SK-N-SH (cell line): ENCODE measurements at regions not wholly inside any gene's neighbourhood (a gene's known extent, or its start where the extent isn't known, plus 50 kb on each side); places are given as distances from the start of the nearest gene placed in this dataset.

Experiments used
- CTCF ChIA-PET: fragments of 300-600, 350-600 bp; formaldehyde crosslinking; extraction: SDS; loops from one replicate; lab custom pipeline; 2021; lab: Yijun Ruan, JAX
- POLR2A ChIA-PET: fragments of 350-600 bp; sonication (Branson Sonifier 250); formaldehyde crosslinking; extraction: SDS; loops from one replicate; lab custom pipeline; 2020; ENCODE audit warnings: antibody characterized with exemption, inconsistent platforms; lab: Yijun Ruan, JAX
- DNase-seq: peaks from one replicate; pipeline ENCODE4 v3.0.0; 2012
- H2AFZ ChIP-seq: fragments of 200-600 bp; sonication (generic); 2 replicates; pipeline ENCODE4 v1.8.1; 2016; ENCODE audit warnings: antibody characterized with exemption, mild to moderate bottlenecking, low read depth
- H3F3A ChIP-seq: fragments of 200-600 bp; sonication (generic); replicated peaks from 2 replicates; pipeline ENCODE3; 2016; ENCODE audit warnings: antibody characterized with exemption, mild to moderate bottlenecking; ENCODE audit not compliant: insufficient read depth
- H3K27ac ChIP-seq, 2 experiments: fragments of 200-500 bp in 1 of 2; fragments of 200-600 bp in 1 of 2; sonication (Bioruptor generic) in 1 of 2; sonication (generic), shearing (Covaris generic) in 1 of 2; 2 replicates each; pipeline versions ENCODE4 v1.5.1 to v1.6.1; 2014 to 2016; ENCODE audit warnings: low read depth in 2 of 2, inconsistent platforms in 1 of 2, low read length in 1 of 2, mild to moderate bottlenecking in 1 of 2, mixed read lengths in 1 of 2
- H3K27me3 ChIP-seq: fragments of 200-600 bp; sonication (generic), shearing (Covaris generic); 2 replicates; pipeline ENCODE4 v1.6.1; 2016; ENCODE audit warnings: mixed run types; ENCODE audit not compliant: insufficient read depth
- H3K36me3 ChIP-seq, 2 experiments: fragments of 200-500 bp in 1 of 2; fragments of 200-600 bp in 1 of 2; sonication (Bioruptor generic) in 1 of 2; sonication (generic) in 1 of 2; replicated peaks in 1 of 2; 2 replicates each; pipeline versions ENCODE3 to v1.5.1; 2014 to 2016; ENCODE audit warnings: low read length in 1 of 2, mild to moderate bottlenecking in 1 of 2; ENCODE audit not compliant: insufficient read depth in 2 of 2, control insufficient read depth in 1 of 2
- H3K4me1 ChIP-seq, 2 experiments: fragments of 200-500 bp in 1 of 2; fragments of 200-600 bp in 1 of 2; sonication (Bioruptor generic) in 1 of 2; sonication (generic), shearing (Covaris generic) in 1 of 2; 2 replicates each; pipeline versions ENCODE4 v1.5.1 to v1.6.1; 2014 to 2016; ENCODE audit warnings: low read depth in 1 of 2, low read length in 1 of 2, mixed run types in 1 of 2; ENCODE audit not compliant: insufficient read depth in 2 of 2, control insufficient read depth in 1 of 2
- H3K4me2 ChIP-seq: fragments of 200-600 bp; sonication (generic), shearing (Covaris generic); 2 replicates; pipeline ENCODE4 v1.6.1; 2017; ENCODE audit warnings: mixed run types
- H3K4me3 ChIP-seq, 2 experiments: fragments of 200-500 bp in 1 of 2; fragments of 200-600 bp in 1 of 2; sonication (Bioruptor generic) in 1 of 2; sonication (generic), shearing (Covaris generic) in 1 of 2; 2 replicates each; pipeline versions ENCODE4 v1.5.1 to v1.8.1; 2014 to 2016; ENCODE audit warnings: low read depth in 2 of 2, inconsistent platforms in 1 of 2, low read length in 1 of 2, mild to moderate bottlenecking in 1 of 2, mixed read lengths in 1 of 2, moderate library complexity in 1 of 2
- H3K79me2 ChIP-seq: fragments of 200-600 bp; sonication (generic); 2 replicates; pipeline ENCODE4 v1.8.1; 2017; ENCODE audit warnings: mild to moderate bottlenecking; ENCODE audit not compliant: insufficient read depth
- H3K9ac ChIP-seq: fragments of 200-600 bp; sonication (generic); 2 replicates; pipeline ENCODE4 v1.6.1; 2017; ENCODE audit warnings: mixed run types
- H3K9me2 ChIP-seq: fragments of 200-600 bp; sonication (generic); 2 replicates; pipeline ENCODE4 v1.6.1; 2017; ENCODE audit warnings: mixed run types
- H3K9me3 ChIP-seq: fragments of 200-600 bp; sonication (generic); 2 replicates; pipeline ENCODE4 v1.6.1; 2017; ENCODE audit warnings: mixed run types, mild to moderate bottlenecking, moderate library complexity
- H4K20me1 ChIP-seq: fragments of 200-600 bp; sonication (generic); 2 replicates; pipeline ENCODE4 v1.6.1; 2017; ENCODE audit warnings: mild to moderate bottlenecking, mixed run types; ENCODE audit not compliant: insufficient read depth
- ELF1 ChIP-seq: IDR thresholded peaks from 2 replicates; pipeline ENCODE4 v1.4.0; 2012
- EP300 ChIP-seq, 2 experiments: IDR thresholded peaks; 2 replicates each; pipeline versions ENCODE4 v1.4.0 to v1.6.1; 2012; ENCODE audit warnings: borderline replicate concordance in 1 of 2, low read depth in 1 of 2, low read length in 1 of 2
- EZH2phosphoT487 ChIP-seq: fragments of 200-600 bp; sonication (generic); IDR thresholded peaks from 2 replicates; pipeline ENCODE4 v1.6.1; 2017; ENCODE audit warnings: low read depth, mixed run types, mild to moderate bottlenecking, antibody characterized with exemption, moderate library complexity, borderline replicate concordance
- FOSL2 ChIP-seq: IDR thresholded peaks from 2 replicates; pipeline ENCODE4 v1.4.0; 2012; ENCODE audit warnings: low read depth, mild to moderate bottlenecking, moderate library complexity, borderline replicate concordance
- FOXJ3 ChIP-seq: sonication (generic); formaldehyde crosslinking; IDR thresholded peaks from 2 replicates; pipeline ENCODE4 v1.5.1; 2020; ENCODE audit warnings: mild to moderate bottlenecking, missing genetic modification reagents
- GABPA ChIP-seq: IDR thresholded peaks from 2 replicates; pipeline ENCODE4 v1.4.0; 2012; ENCODE audit warnings: low read depth, mild to moderate bottlenecking
- NRF1 ChIP-seq: IDR thresholded peaks from 2 replicates; pipeline ENCODE4 v1.6.1; 2012; ENCODE audit warnings: low read depth, mild to moderate bottlenecking, low read length
- PBX3 ChIP-seq: IDR thresholded peaks from 2 replicates; pipeline ENCODE4; 2012
- RAD21 ChIP-seq: IDR thresholded peaks from 2 replicates; pipeline ENCODE4 v1.6.1; 2012; ENCODE audit warnings: mild to moderate bottlenecking, low read length
- RCOR1 ChIP-seq: fragments of 150-350 bp; IDR thresholded peaks from 2 replicates; pipeline ENCODE4 v1.6.1; 2017; ENCODE audit warnings: antibody characterized with exemption, low read length
- REST ChIP-seq: IDR thresholded peaks from 2 replicates; pipeline ENCODE4 v1.6.1; 2012; ENCODE audit warnings: mild to moderate bottlenecking, low read depth, low read length, moderate library complexity
- SIN3A ChIP-seq: IDR thresholded peaks from 2 replicates; pipeline ENCODE4 v1.6.1; 2012; ENCODE audit warnings: low read depth, mild to moderate bottlenecking, low read length, moderate library complexity, borderline replicate concordance
- SMC3 ChIP-seq: IDR thresholded peaks from 2 replicates; pipeline ENCODE4 v1.6.1; 2012; ENCODE audit warnings: low read depth, low read length, improper control_type of control experiment
- TEAD4 ChIP-seq: IDR thresholded peaks from 2 replicates; pipeline ENCODE4 v1.4.0; 2012; ENCODE audit warnings: mild to moderate bottlenecking, borderline replicate concordance; ENCODE audit not compliant: insufficient read depth
- YY1 ChIP-seq: IDR thresholded peaks from 2 replicates; pipeline ENCODE4 v1.4.0; 2012; ENCODE audit warnings: low read depth, mild to moderate bottlenecking
- WGBS: methylation state at CpG from one replicate; pipeline ENCODE4 v1.1.6; 2017; ENCODE audit warnings: low lambda C conversion rate; 5-methylcytosine and 5-hydroxymethylcytosine counted together

GRCh38 chr20:24863356-24863755 is 85.7 kb upstream of the CST7 start:
- H3K4me1 ChIP-seq = peaks cover 0 to 3% of the 10 kb centered on the region in 2 experiments; a peak in 1 of 4 replicates
- no peak overlapping the region for H3K4me2 ChIP-seq
- H3K79me2 ChIP-seq = no peaks in the 10 kb centered on the region
- CTCF ChIA-PET = no interaction called here
- TF ChIP-seq RAD21 (no peak), PBX3 (no peak)
- no peaks in the 10 kb centered on the region for H3K9me3 ChIP-seq
- POLR2A ChIA-PET = no interaction called here
- DNase-seq = no peak
- H2AFZ ChIP-seq = no peak overlapping the region
- no peaks in the 10 kb centered on the region for H3K27me3 ChIP-seq
- H3K4me3 ChIP-seq = no peak overlapping the region
- H3K9me2 ChIP-seq = no peaks in the 10 kb centered on the region
- no peaks in the 10 kb centered on the region for H4K20me1 ChIP-seq
- 41% methylated on average over 2 of the region's 2 CpGs for WGBS
- no peaks in the 10 kb centered on the region for H3F3A ChIP-seq
- no peak overlapping the region for H3K27ac ChIP-seq
- no peaks in the 10 kb centered on the region for H3K36me3 ChIP-seq
- no peak overlapping the region for H3K9ac ChIP-seq

DNA sequence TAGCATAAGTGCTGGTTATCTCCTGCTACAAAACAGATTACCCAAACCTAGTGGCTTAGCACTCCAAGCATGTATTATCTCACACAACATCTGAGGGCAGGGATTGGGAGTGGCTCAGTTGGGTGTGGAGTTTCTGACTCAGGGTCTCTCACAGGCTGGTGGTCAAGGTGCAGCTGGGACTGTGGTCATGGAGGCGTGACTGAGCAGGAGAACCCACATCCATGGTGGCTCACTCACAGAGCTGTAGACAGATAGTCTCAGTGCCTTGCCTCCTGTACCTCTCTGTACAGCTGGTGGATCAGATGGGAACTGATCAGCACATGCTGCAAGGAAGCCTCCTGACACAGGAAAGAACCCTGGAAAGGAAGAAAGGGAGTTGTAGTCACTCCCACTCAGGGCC is 83.1 kb upstream of the CST7 start:
- Histone ChIP-seq H3K9me3 (no peaks in the 10 kb centered on the region), H3K27me3 (no peaks in the 10 kb centered on the region), H3K4me3 (no peak overlapping the region), H3K4me2 (no peak overlapping the region), H2AFZ (no peak overlapping the region), H3K9ac (no peak overlapping the region), H3K79me2 (no peaks in the 10 kb centered on the region), H3K27ac (no peak overlapping the region), H4K20me1 (no peaks in the 10 kb centered on the region), H3F3A (no peaks in the 10 kb centered on the region), H3K36me3 (no peaks in the 10 kb centered on the region), H3K9me2 (no peaks in the 10 kb centered on the region), H3K4me1 (peaks cover 0 to 5% of the 10 kb centered on the region in 2 experiments; a peak in 1 of 4 replicates)
- no peak for DNase-seq
- TF ChIP-seq SMC3 = no peak
- no peak for TF ChIP-seq REST
- no peak for TF ChIP-seq YY1
- no peak for TF ChIP-seq RCOR1
- no peak for TF ChIP-seq EZH2phosphoT487
- TF ChIP-seq PBX3 = no peak
- no peak for TF ChIP-seq ELF1
- no peak for TF ChIP-seq EP300 (IDR thresholded peaks at IDR 0.05; ENCODE audit: borderline replicate concordance in 1 of 2, low read depth in 1 of 2, low read length in 1 of 2)
- TF ChIP-seq TEAD4 = no peak
- TF ChIP-seq NRF1 = no peak
- no peak for TF ChIP-seq GABPA
- TF ChIP-seq FOSL2 = no peak
- no peak for TF ChIP-seq SIN3A
- TF ChIP-seq FOXJ3 (CRISPR knock-in tag) = no peak
- ChIA-PET CTCF (no interaction called here), POLR2A (no interaction called here)
- 0% methylated on average over 1 of the region's 1 CpG for WGBS
